ENCODE measurements at regions not wholly inside any gene's neighbourhood (a gene's known extent, or its start where the extent isn't known, plus 50 kb on each side); places are given as distances from the start of the nearest gene placed in this dataset.

DNA sequence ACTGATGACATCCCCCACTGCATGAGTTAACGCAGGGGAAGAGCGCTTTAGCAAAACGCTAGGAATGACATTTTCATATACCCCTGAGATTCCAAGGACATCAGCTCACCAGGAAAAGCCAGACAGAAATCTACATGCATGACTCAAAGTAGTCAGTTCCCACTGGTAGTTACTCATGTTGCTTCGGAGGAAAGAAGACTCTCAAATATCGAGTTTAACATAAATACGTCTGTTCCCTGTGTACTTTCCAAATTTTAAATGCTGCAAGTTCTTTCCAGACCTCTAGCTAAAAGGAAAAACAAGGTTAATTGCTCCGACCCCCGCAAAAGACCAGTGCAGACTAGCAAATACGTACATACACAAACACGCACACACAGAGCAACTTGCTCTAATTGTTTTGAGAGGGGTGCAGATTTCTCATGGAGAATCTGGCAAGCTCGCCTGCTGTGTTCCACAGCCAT is 115.4 kb upstream of the PRICKLE2 start:
- no peak for DNase-seq (ENCODE audit: low read depth in 1 of 2, low spot score in 1 of 2)
- ChIA-PET CTCF (interaction anchor here (0.6 to 0.8 kb wide), 2 partner anchors 23 to 74 kb away, joined by 3 read pairs; no protein-coding TSS in a partner anchor), POLR2A (no interaction called here)
- ATAC-seq, result no peak
- Histone ChIP-seq H3K4me1 (peaks cover 41% of the 10 kb centered on the region), H3K9me3 (no peaks in the 10 kb centered on the region), H3K4me3 (no peak overlapping the region), H3K4me2 (no peak overlapping the region), H3K27ac (peak overlapping the region in 1 of 2 experiments; percentile 34; a peak in 1 of 6 replicates)
- no peak for FAIRE-seq
- WGBS (ENCODE audit: missing lambda C conversion rate), result 82% methylated on average over 11 of the region's 11 CpGs
- TF ChIP-seq CEBPB (IDR thresholded peaks at IDR 0.05) (no peak), ZFP36 (IDR thresholded peaks at IDR 0.05; ENCODE audit: borderline replicate concordance, partially characterized antibody) (no peak), MAX (IDR thresholded peaks at IDR 0.05) (no peak)
- TF ChIP-seq, protein P1, sequence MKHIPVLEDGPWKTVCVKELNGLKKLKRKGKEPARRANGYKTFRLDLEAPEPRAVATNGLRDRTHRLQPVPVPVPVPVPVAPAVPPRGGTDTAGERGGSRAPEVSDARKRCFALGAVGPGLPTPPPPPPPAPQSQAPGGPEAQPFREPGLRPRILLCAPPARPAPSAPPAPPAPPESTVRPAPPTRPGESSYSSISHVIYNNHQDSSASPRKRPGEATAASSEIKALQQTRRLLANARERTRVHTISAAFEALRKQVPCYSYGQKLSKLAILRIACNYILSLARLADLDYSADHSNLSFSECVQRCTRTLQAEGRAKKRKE (CRISPR knock-in tag; IDR thresholded peaks at IDR 0.05; ENCODE audit: low read depth), result no peak
- TF ChIP-seq, protein P2, sequence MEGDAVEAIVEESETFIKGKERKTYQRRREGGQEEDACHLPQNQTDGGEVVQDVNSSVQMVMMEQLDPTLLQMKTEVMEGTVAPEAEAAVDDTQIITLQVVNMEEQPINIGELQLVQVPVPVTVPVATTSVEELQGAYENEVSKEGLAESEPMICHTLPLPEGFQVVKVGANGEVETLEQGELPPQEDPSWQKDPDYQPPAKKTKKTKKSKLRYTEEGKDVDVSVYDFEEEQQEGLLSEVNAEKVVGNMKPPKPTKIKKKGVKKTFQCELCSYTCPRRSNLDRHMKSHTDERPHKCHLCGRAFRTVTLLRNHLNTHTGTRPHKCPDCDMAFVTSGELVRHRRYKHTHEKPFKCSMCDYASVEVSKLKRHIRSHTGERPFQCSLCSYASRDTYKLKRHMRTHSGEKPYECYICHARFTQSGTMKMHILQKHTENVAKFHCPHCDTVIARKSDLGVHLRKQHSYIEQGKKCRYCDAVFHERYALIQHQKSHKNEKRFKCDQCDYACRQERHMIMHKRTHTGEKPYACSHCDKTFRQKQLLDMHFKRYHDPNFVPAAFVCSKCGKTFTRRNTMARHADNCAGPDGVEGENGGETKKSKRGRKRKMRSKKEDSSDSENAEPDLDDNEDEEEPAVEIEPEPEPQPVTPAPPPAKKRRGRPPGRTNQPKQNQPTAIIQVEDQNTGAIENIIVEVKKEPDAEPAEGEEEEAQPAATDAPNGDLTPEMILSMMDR (IDR thresholded peaks at IDR 0.05), result no peak

GRCh38 chr3:64336488-64336887 is 111.2 kb upstream of the PRICKLE2 start:
- ATAC-seq (no peak), FAIRE-seq (no peak), DNase-seq (ENCODE audit: low read depth in 1 of 2, low spot score in 1 of 2) (no peak)
- CTCF ChIA-PET, result no interaction called here
- Histone ChIP-seq H3K27ac (no peak overlapping the region), H3K4me3 (no peak overlapping the region), H3K9me3 (no peaks in the 10 kb centered on the region), H3K4me1 (peaks cover 5% of the 10 kb centered on the region; the same call in 2 of the 3 replicates), H3K4me2 (no peak overlapping the region)
- TF ChIP-seq JUN (IDR thresholded peaks at IDR 0.05) (no peak), NR3C1 (IDR thresholded peaks at IDR 0.05) (no peak), SMC3 (IDR thresholded peaks at IDR 0.05) (no peak), ESRRA (IDR thresholded peaks at IDR 0.05; ENCODE audit: borderline replicate concordance, low read length) (no peak), CHD2 (IDR thresholded peaks at IDR 0.05; ENCODE audit: low read length, partially characterized antibody) (no peak), RFX5 (IDR thresholded peaks at IDR 0.05) (no peak), CEBPB (IDR thresholded peaks at IDR 0.05) (no peak)
- POLR2A ChIA-PET, result no interaction called here
- WGBS (ENCODE audit: missing lambda C conversion rate), result 78% methylated on average over 3 of the region's 3 CpGs

GRCh38 chr3:64332459-64333350 is 107.4 kb upstream of the PRICKLE2 start:
- ATAC-seq, result no peak
- no peak for FAIRE-seq

More at GRCh38 chr3:64332459-64333350, 107.4 kb upstream of the PRICKLE2 start:
- Histone ChIP-seq H3K27ac (no peak overlapping the region), H3K4me1 (no peaks in the 10 kb centered on the region), H3K4me3 (no peak overlapping the region), H3K9me3 (no peaks in the 10 kb centered on the region), H3K4me2 (no peak overlapping the region)
- ChIA-PET CTCF (no interaction called here), POLR2A (no interaction called here)
- TF ChIP-seq CBX2 (IDR thresholded peaks at IDR 0.05; ENCODE audit: borderline replicate concordance, low read depth) (no peak), TFCP2L1 (CRISPR knock-in tag; IDR thresholded peaks at IDR 0.05) (no peak), HDAC2 (IDR thresholded peaks at IDR 0.05) (no peak), GATA3 (IDR thresholded peaks at IDR 0.05; ENCODE audit: borderline replicate concordance) (no peak), KDM5A (IDR thresholded peaks at IDR 0.05) (no peak), RNF2 (IDR thresholded peaks at IDR 0.05; ENCODE audit: borderline replicate concordance, low read depth) (no peak), FOSL2 (IDR thresholded peaks at IDR 0.05) (no peak), FOSL2 (CRISPR knock-in tag; IDR thresholded peaks at IDR 0.05) (no peak), ESRRA (IDR thresholded peaks at IDR 0.05; ENCODE audit: borderline replicate concordance, low read length) (no peak), RARB (CRISPR knock-in tag; IDR thresholded peaks at IDR 0.05) (no peak), NFE2L2 (conservative IDR thresholded peaks at IDR 0.05; ENCODE audit: low read length) (no peak), RCOR1 (IDR thresholded peaks at IDR 0.05; ENCODE audit: low read depth, low read length) (no peak)
- TF ChIP-seq, protein P3, sequence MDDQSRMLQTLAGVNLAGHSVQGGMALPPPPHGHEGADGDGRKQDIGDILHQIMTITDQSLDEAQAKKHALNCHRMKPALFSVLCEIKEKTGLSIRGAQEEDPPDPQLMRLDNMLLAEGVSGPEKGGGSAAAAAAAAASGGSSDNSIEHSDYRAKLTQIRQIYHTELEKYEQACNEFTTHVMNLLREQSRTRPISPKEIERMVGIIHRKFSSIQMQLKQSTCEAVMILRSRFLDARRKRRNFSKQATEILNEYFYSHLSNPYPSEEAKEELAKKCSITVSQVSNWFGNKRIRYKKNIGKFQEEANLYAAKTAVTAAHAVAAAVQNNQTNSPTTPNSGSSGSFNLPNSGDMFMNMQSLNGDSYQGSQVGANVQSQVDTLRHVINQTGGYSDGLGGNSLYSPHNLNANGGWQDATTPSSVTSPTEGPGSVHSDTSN (IDR thresholded peaks at IDR 0.05), result no peak
- no peak for DNase-seq (ENCODE audit: low read depth in 1 of 2, low spot score in 1 of 2)
- 58% methylated on average over 9 of the region's 9 CpGs for WGBS (ENCODE audit: missing lambda C conversion rate)
